Tongue (tissue), 1 donor: ENCODE measurements at regions not wholly inside any gene's neighbourhood (a gene's known extent, or its start where the extent isn't known, plus 50 kb on each side); places are given as distances from the start of the nearest gene placed in this dataset.
A peak's percentile ranks its signal among the peaks of the same experiment; 100 is the strongest.

ENCODE experiments used
- DNase-seq: peaks from one replicate; pipeline ENCODE4 v3.0.0-alpha.2; 2015

DNA sequence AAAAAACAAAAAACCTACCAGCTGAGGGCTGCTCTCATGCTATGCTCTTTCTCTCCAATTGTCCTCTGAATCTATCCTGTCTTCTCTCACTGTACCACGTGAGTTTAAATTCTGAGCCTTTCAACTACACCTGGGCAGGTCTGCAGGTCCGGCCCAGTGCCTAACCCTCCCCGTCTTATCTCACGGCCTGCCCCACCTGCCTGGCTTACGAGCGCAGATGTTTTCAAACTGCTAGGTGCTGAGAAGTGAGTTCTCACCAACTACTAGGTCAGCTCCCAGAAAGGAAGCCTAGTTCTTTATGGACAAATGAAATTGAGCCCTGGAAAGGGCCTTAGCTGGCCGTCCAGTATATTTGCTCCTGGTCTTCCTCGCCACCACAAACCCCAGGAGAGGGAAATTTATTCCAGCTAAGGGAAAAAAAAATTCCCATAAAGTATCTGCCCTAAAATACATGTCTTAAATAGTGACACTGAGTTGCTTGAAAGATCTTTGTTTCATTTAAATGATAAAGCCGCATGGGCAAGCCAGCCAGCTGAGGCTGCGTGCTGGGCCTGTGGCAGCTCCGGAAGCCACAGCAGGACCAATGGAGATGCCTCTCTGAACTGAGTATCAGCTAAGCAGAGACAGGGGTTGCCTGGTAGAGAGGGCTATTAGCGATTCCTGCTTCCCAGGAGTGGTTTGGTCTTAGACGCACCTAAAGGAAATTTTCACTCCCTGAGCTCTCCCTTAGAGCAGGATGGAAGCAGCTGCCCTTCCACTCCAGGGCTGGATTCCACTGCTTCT lies 92.5 kb upstream of the NCK2 start:
- no peak for DNase-seq

DNA sequence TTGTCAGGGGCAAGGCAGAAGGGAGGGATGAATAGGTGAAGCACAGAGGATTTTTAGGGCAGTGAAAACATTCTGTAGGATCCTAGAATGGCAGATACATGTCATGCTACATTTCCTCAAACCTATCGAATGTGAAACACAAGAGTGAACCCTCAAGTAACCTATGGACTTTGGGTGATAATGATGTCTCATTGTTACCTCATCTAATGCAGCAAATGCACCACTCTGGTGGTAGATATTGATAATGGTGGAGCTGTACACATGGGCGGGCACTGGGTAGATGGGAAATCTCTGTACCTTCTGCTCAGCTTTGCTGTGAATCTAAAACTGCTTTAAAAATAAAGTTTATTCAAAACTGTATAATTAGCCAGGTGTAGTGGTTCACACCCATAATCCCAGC lies 95.2 kb upstream of the NCK2 start:
- DNase-seq: no peak

DNA sequence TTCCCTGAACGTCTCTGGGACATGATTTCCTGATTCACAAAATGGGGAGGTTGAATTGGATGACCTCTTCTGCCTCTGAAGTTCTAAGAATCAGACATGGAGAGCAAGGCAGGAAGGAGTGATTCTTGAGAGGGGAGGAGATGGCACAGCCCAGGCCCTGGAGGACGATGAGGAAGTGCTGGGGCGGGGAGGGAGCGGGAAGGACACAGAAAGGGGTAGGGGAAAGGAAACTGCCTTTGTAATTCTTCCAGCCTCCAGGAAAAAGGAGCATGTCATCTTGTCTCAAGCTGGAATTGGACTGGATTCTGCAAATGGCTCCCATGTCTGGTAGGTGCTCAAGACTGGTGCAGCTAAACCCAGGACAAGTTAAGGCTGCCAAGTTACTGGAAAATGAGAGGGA lies 97.0 kb upstream of the NCK2 start:
- no peak for DNase-seq

DNA sequence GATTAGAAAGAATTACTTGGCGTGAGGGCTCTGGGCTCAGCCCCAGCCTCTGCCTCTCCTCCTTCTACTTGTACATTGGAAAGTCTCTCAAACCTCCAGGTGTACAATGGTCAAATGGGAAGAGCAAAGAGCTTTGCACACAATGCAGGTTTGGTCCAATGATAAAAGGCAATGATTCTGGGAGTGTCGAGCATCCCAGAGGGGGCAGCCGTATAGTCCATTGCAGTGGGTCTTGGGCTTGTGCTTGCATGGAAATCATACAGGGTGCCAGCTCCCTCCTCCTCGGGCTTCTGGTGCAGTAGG lies 98.0 kb upstream of the NCK2 start:
- no peak for DNase-seq

DNA sequence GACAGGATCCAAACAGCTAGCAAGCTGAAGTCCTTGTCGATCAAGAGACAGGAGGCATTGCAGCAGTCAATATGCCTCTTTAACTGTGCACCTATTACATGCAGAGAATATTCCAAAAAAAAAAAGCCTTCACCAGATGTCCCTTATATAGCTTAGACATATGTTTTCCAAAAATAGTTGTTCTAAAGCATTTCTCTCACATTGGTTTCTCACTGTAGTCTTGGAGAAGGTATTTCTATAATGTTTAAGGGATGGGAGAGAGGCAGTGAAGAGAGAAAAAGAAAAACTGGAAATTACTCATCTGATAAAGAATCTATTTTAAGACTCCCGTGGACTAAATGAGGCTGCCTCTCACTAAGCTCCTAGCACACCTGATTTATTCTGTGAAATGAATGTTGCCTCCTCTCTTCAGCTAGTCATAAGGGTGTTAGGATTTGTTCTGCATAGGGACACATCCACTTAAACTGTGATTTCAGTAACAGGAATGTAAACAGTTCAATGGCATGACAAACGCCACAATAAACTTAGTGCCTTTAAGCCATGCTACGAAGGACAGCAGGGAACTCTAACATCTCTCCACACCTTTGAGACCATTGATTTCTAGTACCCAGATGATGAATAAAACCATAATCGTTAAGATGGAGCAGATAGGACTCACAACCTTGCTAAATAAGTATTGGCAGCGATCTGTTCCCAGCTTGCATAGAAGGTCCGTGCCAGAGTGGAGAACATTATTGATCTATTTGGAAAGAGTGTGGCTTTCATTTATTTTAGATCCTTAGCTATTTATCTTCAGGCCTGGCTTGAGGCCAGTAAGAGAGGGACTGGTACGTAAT lies 98.6 kb upstream of the NCK2 start:
- DNase-seq: no peak

DNA sequence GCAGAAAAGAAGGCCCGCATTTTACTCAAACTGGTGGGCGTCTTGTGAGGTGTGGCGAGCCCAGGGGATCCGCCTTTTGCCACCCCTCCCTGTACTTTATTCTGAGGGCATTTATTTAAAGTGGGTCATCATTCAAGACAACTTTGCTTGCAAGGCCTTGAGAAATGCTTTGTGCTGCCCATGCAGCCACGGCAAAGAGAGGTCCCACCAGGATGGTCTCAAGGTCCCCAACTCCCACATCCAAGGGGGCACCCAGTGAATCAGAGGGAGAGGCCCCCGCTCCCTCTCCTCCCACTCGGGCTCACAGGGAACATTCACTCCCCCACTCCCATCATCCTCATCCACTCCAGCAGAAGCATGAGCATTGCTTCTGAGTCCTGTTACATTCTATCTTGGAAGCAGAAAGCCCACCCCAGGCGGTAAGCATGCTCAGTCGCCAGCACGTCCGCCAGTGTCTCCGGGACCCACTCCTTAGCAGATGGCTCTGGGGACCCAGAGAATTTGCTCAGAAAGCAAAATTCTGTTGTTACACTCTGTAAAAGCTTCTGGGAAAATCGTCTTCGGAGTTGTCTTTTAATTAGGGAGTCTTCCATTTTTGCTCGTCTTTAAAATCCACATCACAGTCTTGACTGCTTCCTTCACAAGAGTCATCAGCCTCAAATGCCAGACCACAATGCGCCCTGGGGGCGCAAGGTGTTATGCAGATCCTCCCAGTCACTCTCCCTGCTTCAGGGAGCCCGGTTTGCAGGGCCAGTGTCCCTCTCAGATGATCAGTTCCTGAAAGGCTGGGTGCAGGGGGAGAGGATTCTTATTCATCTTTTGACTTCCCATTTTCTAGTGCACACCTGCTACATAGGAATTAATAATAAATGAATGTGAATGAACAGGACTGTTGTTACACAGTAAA lies 99.4 kb upstream of the NCK2 start:
- DNase-seq: no peak

DNA sequence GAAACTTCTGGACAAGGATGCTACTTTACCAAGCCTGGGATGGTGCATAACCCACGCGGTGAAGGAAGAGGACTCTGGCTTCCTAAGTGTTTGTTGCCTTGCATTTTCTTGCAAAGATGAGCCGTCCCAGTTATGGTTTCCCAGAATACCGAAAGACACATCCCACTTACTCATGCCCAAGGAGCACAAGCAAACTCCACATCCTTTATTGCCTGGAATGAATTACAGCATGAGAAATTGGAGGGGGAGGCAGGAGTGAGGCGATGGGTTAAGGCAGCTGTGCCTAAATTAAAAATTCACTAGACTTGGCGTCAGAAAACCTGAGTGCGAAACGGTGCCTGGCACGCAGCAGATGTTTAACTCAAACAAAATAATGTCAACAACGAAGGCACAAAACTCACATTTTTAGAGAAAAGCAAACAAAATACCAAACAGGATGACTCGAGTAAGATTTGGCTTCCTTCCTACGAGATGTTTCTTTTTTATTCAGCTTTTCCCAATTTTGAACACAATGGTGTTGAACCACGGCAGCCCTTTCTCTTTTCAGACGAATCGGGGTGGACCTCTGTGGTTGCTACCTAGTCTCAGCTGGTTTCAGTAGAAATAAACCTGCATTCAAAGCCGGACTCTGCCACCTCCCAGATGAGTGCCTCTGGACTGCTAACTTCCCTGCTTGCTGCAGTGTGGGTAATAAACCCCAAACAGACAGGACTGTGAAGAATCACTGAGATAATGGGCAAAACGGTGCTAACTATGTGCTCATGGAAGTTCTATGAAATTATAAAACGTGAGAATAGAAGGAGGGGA lies 100.3 kb upstream of the NCK2 start:
- no peak for DNase-seq

DNA sequence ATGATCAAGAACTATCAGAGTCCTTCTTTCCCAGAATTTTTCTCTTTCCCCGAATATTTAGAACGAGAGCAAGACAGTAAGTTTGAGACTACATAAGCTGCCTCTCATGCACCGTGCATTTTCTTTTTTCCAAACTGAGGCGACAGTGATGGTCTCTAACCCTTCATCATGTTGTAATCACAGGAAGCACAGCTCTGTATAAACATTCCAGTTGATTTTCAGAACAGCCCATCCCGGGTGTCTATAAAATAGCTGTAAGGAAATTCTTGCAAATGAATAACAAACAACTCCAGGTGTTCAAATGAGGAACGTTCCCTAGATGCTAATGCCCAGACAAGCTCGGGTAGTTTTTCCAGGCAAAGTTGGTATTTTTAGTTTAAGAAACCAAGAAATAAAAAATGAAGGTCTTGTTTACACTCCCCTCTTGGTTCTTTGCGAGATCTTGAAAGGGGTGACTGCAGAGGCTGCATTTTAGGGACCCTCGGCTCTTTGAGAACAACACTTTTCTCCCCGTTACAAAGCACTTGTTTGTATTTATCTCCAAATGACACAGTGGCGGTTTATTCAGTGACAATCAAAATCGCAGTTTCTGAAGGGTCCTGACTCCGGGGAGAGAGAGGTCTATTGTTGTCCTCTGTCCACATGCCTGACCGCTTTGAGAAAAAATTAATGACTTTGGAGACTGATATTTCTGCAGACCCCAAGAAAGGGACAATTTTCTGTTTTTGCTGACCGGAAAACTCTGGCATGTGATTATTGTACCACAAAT lies 101.1 kb upstream of the NCK2 start:
- no peak for DNase-seq

DNA sequence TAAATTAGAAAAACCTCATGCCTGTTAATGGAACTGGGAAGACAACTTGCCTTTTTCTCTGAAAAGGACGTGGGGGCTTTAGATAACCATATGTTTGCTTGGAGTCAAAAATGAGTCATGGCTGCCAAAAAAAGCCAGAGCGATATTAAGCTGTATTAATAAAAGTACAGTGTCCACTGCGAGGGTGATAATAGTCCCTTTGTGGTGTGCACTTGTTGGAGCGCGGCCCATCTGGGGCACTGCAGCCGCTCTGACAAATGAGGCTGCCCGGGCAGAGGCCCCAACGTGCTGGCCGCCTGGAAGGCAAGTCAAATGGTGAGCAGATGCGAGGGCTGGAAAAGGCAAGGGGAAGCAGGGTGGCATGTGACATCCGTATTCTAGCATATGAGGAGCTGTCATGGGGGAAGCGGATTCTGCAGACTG lies 103.3 kb upstream of the NCK2 start:
- peak; percentile 87 for DNase-seq

DNA sequence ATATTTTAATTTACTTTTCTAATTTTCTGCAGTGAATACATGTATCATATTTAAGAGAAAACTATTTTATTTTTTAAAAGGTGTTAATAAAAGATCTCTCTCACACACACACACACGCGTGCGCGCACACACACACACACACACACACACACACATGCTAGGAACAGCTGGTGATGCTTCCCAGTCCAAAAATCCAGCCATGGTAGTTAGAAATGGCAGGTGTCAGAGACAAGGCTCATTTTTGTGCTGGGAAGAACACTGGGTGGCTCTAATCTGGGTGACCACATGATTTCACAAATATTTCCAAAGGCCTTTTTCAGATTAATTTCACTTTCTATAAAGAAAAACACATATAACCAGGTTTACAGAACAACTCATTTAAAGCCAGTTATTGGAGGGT lies 104.5 kb upstream of the NCK2 start:
- DNase-seq: peak; percentile 77

DNA sequence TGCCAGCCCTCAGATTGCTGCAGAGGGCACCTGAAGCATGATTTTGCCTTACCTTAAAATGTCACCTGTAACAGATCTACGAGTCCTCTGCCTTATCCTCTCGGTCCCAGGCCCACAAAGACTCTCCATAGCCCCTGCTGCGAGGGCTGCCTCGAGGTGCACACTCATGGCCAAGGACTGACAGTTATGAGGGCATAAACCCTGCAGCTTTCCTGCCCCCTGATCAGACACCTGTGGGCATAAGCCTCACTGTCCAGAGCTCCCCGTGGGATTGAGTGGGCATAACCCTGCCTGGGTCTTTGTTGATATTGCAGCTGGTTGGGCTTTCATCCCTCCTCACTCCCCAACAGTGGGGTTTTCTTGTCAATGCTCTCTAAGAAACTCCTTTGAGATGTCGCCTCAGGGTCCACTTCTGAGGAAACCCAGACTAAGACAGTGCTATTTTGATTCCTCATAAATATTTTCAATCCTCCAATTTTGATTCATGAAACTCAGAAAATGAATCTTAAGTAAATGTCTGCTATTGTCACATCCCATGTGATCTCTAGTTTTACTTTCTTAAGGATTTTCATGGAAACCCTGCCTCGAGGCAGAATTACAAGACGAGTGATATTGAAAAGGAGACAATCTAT lies 108.5 kb upstream of the NCK2 start:
- DNase-seq: no peak

DNA sequence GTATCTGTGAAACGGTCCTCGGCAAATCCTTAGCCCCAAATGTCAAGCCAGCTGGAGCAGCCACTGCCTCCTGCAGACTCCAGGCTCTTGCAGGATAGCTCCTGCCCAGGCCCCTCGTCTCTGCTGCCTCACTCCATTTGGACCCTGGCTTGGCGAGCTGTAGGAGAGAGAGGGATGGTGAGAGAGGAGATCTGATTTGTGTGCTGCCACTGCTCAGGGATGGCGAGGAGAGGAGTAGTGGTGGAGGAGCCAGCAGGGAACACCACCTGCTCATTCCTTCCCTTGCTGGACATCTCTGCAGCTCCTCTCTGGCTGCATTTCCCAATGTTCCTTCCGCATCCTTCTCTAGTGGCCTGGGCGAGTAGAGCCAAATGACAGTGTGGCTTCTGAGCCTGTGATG lies 109.1 kb upstream of the NCK2 start:
- no peak for DNase-seq

DNA sequence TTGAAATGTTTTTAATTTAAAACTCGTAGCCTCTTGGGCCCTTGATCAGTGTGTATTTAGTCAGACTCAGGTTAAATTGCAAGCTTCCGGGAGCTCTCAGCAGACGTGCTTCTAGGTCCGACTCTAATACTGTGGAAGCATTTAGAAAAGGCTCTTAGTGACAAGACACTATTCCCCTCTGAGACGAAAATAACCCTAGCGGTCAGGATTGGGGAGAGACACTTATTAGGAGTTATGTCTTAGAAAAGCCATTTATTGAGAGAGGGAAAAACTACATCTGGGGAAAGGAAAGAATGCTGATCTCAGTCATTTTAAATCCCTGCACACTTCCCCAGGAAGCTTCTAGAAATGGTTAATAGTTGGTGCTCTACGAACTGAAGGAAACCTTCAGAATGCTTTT lies 110.5 kb upstream of the NCK2 start:
- DNase-seq: no peak

DNA sequence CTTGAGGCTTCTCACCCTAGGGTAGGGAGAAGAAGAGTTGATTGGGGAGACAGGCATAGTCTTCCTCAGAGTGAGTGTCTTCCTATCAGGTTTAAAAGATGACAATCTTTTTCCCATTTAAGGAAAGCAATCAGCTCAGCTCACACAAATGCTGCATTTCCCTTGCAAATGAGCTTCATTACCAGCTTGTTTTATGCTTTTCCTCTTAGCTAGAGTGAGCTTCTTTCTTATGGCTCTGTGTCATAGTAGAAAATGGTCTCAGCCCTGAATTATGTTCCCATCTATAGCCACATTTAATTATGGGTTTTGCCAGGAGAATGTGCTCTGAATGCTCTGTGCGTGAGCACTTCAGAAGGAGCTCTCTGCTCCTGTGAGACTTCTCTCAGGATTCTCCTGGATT lies 112.8 kb upstream of the NCK2 start:
- no peak for DNase-seq

DNA sequence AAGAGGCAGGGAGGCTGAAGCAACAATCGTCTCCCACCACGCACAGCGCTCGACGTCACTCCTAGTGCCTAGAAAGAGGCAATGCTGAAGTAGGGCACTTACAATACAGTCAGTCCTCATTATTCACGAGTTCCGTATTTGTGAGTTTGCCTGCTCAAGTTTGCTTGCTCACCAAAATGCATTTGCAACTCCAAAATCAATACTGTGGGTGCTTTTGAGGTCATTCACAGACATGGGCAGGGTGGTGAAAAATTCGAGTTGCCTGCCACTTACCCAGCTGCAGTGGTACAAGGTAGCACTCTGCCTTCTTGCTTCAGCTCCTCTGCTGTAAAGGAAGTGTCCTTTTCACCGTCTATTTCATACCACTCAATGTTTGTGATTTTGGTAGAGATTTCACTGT lies 113.7 kb upstream of the NCK2 start:
- no peak for DNase-seq

DNA sequence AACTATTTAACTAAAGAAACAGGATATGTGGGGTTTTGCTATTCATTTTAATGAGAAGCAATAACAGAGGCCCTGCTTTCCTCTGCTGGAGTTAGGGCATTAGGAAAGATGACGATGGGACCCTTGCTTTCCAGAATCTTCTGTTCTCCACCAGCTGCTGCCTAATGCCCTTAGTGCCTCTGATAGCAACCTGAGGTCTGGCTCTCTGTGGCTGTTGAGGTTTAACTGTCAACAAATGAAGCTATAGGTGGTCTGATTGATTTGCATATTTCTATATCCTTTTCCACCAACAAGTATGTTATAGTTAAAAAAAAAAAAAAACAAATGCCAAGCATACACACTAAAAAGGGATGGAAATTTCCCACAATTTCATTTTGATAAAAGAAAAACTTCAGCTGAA lies 115.1 kb upstream of the NCK2 start:
- DNase-seq: no peak

DNA sequence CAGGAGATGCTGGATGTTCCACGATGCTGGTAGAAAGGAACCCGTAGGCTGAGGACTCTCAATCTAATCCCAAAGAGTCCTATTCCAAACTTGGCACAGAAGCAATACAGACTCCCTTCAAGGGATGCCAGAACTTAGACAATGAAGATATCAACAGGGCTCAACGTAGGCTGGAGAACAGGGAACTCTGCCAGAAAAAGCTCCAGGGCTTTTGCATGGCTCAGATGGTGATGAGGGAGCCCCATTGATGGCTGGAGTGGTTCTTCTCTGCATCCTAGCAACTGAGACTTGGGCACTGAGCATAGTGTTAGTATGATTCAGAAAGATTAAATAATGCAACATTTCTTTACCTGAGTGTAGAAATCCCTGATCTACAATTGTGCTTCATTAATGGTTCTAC lies 117.2 kb upstream of the NCK2 start:
- peak; percentile 74 for DNase-seq

DNA sequence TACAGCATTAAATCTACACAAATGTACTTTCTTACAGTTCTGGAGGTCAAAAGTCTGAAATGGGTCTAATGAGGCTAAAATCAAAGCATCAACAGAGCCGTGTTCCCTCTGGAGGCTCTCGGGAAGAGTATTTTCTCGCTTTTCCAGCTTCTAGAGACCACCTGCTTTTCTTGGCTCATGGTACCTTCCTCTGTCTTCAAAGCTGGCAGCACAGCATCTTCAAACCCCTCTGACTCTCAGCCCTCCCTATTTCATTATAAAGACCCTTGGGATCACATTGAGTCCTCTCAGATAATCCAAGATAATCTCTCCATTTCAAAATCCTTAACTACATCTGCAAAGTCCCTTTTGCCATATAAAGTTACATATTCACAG lies 117.8 kb upstream of the NCK2 start:
- DNase-seq: peak; percentile 58

DNA sequence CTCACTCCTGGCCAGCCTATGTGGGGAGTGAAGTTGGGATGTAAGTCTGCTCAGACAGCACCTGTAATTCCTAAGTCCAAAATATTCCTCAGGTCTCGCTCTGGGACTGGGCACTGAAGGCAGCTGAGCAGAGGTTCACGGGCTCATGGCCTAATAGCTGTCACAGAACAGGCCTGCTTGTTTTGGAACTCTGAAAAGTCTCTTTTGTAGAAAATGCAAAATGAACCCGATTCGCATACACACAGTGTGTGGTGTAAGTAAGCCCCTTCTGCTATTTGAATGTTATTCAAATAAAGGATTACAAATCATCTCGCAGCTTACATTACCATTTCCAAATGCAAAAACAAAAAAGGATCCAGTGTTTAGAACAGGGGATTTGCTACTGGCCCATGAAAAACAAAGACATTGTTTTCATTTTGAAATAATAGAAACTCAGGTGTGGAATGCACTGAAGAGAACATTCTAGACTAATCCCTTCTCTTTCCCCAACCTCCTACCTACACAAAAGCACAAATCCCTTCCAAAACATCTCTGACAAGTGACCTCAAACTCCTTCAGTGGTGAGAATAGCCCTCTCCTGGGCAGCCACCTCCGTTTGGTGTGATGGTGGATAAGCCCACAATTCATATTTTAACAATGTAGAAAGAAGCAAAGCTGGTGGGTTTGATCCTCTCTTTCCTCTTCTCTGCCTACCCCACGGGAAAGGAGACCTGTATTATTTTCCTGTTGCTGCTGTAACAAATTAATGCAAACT lies 118.3 kb upstream of the NCK2 start:
- DNase-seq: no peak

DNA sequence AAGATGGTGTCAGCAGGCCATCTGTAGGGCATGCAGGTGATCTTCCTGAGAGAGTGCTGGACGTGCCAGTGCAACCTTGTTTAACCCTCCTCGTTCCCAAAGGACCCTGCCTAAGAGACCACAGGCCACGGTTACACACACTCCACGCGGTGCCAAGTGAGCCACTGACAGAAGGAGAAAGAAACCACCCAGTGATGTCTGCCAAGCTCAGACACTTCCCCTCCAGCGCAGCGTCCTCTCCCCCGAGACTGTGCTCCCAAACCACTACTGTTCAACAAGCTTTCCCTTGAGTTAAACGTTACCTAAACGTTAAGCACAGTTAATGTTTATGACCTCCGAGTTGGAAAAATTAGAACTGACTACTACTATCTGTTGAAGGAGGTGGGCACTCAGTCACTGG lies 119.1 kb upstream of the NCK2 start:
- no peak for DNase-seq
